ENCODE measurements at regions not wholly inside any gene's neighbourhood (a gene's known extent, or its start where the extent isn't known, plus 50 kb on each side); places are given as distances from the start of the nearest gene placed in this dataset.
"Not testable (repeated sequence)": the region's sequence is repeated elsewhere in the genome, so short reads cannot be mapped to it uniquely, and the experiment has no call there.

DNA sequence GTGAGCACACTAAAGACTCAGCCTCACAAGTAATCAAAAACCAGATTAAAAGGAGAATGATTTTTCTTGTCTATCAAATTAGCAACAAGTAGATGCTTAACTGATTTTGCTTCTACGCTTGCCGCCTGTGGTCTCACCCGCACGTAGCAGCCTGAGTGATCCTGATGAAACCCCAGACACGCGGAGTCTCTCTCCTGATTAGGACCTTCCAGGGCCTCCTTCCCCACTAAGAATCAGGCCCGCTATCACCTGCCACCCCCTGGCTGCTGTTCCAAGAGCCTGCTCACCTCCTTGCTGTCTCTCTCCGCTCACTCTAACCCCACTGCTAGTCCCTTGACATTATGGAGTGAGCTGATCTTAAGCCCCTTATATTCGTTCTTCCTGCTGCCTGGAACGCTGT, 325.9 kb upstream of the NRP1 start:
- no peak for DNase-seq (ENCODE audit: low read depth, low spot score)

DNA sequence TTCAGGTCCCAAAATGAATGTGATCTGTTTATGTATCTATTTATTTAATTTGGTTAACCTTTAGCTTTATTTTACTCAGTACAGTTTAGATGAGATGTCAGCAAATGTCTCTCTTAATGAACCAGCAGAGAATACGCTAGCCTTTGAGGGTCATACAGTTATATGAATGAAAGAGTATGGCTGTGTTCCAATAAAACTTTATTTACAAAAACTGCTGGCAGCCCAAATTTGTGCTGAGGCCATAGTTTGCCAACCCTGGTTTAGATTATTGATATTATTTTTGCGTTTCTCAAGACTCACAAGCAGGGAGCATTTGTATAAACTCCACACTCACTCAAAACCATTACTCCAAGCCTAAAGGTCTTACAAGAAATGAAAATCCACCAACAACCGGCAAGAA, 323.4 kb upstream of the NRP1 start:
- DNase-seq (ENCODE audit: low read depth, low spot score): no peak

DNA sequence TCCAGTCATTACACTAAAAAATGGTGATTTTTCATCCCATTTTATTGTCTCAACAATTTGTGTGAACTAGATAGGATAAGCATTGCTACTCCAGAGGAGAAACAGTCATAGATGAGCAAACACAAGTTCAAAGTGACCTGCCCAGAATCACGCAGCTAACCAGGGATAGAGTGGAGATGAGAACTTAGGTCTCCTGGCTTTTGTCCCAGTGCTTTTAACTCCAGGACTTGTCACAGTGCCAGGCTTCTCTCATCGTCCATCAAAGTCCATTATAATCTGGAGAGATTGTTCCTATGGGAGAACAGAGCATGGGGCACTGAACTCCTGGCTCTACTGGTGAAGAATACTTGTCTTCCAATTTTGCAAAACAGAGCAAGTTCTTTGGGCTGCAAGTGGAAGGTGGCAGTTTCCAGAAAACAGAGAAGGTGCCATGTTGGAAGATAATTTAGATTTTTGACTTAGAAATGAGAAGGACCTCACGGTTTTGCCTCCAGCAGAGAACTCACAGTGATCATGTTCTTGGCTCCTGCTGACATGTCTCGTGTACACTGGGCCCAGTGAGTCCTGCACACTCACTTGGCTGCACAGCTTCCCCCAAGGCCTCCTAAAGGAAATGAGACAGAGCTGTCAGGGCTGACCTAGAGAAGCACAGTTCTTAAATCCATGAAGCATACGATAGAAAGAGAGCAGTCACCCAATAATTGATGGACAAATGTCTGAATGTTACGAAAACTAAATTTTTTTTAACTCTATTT, 322.9 kb upstream of the NRP1 start:
- DNase-seq (ENCODE audit: low read depth, low spot score): peak; percentile 26

DNA sequence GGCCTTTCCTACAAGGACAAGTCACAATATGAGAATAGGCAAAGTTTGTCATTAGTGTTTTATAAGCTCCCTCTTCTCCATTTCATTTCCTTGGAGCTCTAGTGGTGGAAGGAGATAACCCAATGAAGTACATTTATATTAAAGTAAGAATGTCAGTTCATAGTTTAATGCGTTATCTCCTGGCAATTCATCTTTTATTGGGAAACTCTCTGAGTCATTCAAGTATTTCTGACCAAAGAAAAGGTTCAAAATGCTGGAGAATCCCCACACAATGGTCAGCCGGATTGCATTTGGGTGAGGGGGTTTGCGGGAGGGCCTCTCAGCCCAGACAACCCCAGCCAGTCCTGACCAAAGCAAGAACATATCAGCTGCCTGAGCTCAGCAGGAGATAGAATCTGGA, 321.5 kb upstream of the NRP1 start:
- DNase-seq (ENCODE audit: low read depth, low spot score): no peak

DNA sequence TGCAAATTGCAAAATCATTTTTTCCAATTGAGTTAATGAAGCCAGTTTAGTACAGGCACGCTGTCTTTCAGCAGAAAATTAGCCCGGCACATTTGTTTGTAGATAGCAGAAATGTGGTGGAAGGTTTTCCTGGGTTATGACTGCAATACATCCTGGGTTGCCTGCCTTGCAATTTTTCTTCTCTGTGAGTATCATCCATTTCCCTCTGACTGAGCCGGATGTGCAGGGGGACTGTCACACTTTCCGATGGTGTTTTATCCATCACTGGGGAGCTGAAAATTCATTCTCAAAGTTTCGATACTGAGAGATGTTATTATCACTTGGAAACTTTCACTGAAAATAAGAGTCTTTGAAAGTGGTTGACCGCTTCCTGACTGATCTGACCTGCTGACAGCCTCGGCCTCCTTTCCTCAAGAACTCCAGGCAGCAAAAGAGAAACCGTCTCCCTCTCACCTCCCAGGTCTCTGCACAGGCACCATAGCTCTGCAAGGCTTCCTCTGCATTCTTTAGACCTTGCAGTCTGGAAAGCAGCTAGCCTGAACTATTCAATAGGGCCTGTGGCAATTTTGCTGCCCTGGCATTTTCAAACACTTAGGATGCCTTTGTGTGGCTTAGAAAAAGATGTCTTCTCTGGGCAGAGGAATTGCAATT, 320.8 kb upstream of the NRP1 start:
- no peak for DNase-seq (ENCODE audit: low read depth, low spot score)

DNA sequence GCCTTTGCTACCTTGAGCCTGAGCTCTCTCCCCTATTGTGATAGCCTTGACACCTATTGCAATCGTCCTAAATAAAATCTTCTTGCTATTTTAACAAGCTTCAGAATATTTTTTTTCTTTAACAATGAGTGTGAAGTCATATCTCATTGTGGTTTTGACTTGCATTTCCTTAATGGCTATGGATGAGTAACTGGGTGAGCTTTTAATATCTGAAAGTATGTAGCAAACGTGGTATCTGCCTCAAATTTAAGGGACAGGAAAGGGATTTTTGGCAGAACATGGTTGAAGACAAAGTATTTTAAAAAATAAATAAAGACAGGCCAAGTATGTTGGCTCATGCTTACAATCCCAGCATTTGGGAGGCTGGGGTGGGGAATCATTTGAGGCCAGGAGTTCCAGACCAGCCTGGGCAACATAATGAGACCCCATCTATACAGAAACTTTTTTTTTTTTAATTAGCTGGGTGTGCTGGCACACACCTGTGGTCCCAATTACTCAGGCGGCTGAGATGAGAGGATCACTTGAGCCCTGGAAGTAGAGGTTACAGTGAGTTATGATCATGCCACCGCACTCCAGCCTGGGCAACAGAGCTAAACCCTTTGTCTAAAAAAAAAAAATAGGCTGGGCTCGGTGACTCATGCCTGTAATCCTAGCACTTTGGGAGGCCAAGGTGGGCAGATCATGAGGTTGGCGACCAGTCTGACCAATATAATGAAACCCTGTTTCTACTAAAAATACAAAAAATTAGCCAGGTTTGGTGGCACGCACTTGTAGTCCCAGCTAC, 319.3 kb upstream of the NRP1 start:
- no peak for DNase-seq (ENCODE audit: low read depth, low spot score)

DNA sequence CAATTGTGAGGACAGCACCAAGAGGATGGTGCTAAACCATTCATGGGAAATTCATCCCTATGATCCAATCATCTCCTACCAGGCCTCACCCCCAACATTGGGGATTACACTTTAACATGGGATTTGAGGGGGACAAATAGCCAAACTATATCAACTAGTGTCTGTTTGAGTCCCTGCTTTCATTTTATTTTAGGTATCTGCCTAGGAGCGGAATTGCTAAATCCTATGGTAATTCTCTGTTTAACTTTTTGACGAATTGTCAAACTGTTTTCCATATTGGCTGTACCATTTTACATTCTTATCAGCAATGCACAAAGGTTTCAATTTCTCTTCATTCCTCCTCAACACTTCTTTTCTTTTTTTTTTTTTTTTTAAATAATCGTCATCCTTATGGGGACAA, 318.4 kb upstream of the NRP1 start:
- no peak for DNase-seq (ENCODE audit: low read depth, low spot score)

DNA sequence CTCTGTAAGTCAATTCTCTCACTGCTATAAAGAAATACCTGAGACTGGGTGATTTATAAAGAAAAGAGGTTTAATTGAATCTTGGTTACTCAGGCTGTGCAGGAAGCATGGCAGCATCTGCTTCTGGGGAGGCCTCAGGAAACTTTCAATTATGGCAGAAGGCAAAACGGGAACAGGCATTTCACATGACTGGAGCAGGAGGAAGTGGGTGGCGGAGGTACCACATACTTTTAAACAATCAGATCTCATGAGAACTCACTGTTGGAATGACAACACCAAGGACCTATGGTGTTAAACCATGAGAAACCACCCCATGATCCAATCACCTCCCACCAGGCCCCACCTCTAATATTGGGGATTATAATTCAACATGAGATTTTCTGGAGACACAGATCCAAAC, 315.7 kb upstream of the NRP1 start:
- DNase-seq (ENCODE audit: low read depth, low spot score): not testable (repeated sequence)

DNA sequence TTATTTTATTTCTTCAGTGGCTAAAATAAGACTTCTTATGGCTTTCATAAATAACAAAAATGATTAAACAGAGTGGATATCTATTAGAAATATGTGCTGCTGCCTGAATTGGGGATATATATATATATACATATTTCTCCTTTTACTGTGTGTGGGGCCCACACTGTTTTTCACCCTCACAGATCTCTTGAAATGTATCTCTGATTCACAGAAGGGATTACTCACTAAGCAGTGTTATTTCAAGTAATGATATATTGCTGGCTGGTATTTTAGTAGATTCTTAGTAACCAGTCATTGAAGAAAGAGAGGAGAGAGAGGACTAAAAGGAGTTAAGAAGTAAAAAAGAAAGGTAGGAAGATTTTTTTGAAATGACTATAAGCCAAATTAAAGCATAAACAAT, 308.6 kb upstream of the NRP1 start:
- no peak for DNase-seq (ENCODE audit: low read depth, low spot score)

DNA sequence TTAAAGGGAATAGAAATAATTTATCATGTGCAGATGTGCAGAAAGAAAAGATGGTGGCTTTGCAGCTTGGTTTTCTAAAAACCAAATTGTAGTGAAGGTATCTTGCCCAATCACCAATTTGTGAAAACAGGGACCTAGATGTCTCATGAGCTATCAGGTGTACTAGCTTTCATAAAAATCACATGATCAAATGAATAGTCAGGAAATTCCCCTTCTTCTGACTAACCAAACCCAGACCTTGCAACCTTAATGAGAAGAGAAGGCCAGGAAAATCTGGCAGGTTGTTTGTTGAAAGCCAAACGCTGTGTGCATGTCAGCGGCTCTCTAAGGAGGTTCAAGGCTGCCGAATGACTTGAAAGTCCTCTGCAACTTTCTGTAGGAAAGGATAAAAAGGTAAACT, 304.4 kb upstream of the NRP1 start:
- no peak for DNase-seq (ENCODE audit: low read depth, low spot score)

DNA sequence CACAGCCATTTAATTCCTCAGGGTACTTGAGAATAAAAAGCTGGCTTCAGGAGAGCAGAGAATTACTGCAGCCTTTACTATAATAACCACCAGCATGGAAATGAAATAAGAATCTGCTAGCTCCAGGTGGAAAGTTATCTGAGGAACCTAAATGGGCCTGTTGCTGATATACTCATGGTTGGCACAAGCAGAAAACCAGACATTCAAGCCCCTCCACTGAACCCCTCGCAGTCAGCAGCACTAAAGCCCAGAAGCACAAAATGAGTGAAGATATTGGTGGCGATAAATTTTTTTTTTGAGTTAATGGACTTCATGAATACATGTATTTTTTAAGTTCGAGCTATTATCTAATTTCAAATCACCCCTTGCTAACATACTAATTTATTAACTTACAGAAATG, 303.9 kb upstream of the NRP1 start:
- DNase-seq (ENCODE audit: low read depth, low spot score): no peak

DNA sequence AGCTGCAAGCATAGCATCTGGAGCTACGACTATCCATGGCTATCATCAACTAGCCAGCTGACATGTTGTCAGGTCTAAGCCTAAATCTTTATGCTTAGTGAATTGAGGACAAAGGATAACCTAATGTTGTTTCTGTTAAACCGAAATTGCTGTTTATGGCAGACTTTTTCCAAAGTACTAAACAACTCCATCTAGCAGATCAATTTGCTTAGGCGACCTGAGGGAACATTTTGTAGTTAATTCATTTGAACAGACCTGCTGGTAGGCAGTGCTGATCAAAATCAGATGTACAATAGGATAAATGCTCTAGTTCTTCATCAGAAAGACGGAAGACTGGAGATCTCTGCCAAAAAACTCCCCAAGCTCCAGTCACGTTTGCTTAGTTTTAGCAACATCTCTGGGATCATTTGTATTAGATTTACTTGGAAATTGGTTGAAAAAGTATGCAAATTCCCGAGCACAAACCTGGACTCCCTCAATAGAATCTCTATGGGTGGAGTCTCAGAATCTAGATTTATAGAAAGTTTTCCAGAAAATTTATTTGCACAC, 301.6 kb upstream of the NRP1 start:
- DNase-seq (ENCODE audit: low read depth, low spot score): no peak

DNA sequence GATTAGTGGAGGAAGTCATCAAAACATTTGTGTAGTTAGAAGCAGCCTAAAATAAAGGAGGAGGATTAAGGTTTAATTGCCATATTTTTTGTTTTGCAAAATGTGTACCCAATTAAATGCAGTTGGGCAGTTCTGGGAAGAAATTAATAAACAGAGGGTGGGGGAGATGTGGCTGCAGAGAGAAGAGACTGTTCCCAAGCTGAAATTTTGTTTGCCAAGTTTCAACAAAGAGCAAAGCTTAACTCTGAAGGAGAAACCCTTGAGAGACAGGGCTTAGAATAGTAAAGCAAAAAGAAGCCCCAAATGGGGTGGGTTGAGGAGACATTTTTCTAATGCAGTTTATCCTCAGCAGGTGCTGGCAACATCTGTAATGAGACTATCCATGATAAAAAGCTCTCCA, 298.0 kb upstream of the NRP1 start:
- no peak for DNase-seq (ENCODE audit: low read depth, low spot score)

DNA sequence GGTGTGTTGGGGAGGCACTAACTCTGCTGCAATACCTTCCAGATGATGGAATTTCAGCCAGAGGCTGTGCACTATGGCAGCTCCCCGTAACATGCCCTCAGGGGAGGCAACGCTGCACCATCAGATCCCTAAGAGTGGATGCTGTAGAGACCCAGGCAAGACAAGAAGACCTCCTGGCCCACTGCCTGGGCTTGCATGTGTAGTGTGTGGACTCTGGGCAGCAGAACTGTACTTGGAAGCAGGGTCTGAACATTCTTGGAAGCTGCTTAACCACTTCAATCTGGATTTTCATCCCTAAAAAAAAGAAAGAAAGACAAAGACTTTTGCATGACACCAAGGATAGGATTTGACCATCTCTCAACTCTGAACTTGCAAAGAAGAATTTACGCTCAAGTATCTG, 297.5 kb upstream of the NRP1 start:
- no peak for DNase-seq (ENCODE audit: low read depth, low spot score)

DNA sequence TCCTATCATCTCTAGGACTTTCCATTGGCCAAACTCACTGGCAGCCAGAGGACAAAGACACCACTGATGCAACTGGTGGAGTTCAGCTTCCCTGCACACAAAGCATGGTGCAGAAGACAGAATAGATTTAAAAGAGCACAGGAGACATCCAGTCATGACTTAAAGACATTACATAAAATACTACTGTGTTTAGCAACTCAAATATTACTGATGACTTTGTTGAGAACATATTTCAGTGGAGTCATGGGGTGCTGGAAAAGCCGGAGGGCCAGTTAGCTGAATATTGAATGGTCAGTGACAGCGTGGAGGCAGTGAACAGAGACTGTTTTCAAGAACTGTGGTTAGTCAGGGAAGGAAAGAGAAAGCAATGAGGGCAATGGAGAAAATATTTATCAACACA, 296.3 kb upstream of the NRP1 start:
- no peak for DNase-seq (ENCODE audit: low read depth, low spot score)

DNA sequence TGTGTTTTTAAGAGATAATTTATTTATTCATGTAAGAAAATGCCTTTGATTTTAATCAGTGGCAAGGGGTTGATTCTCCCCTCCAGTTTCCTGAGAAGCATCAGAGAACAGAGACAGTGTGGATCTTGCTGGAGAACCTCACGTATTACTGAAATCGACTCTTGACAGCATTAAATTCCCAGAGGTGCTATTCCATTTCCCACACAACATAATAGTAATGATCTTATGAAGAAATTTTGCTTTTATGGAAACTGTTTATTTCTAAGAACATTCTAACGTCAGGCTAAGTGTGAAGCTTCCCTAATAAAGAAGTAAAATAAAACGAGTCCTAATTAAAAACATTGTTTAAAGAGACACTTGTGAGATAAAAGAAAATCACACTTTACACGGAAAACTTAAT, 293.1 kb upstream of the NRP1 start:
- DNase-seq (ENCODE audit: low read depth, low spot score): no peak

DNA sequence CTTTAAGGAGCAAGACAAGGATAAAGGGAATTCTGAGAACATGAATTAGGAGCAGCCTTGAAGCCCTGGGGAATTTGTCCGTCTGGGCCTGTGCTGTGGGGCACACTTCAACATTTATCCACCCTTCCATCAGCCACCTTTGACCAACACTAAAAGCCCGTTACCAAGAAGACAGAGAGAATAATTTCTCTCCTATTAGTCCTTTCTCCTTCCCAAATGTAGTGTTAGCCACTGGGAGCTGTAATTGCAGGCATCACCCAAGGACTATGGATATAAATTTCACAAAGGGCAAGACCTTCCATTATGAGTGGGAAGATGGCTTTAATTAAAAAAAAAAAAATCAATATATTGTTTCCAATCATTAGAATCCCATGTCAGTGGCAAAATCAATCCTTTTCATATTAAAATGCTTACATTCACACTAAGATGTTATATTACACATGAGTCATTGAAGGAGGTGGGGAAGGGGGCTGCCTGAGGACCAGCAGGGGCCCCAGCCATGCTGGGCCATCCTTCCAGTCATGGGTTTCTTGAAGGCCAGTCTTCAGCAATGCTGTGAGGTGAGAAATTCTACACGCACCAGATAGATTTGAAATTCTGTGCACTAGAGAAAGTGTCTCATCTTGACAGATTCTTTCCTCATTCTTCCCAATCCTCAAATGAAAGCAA, 292.5 kb upstream of the NRP1 start:
- DNase-seq (ENCODE audit: low read depth, low spot score): no peak

DNA sequence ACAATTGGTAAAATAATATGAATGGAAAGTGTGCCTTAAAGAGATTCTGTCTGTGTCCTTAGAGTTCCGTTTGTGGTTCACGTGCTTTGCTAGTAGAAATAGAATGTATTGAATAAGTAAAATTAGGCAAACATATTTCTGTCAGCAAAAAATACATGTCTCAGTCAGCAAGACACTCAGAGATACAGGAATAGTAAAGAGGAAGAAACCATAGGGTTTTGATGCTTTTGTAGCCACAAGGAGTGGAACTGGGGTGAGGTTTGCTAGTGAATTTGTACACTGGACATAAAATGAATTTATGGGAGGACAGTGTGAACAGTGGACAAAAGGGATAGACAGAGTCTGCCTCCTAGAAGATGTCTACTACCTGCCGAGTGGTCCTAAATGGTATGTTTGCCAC, 289.2 kb upstream of the NRP1 start:
- DNase-seq (ENCODE audit: low read depth, low spot score): no peak

DNA sequence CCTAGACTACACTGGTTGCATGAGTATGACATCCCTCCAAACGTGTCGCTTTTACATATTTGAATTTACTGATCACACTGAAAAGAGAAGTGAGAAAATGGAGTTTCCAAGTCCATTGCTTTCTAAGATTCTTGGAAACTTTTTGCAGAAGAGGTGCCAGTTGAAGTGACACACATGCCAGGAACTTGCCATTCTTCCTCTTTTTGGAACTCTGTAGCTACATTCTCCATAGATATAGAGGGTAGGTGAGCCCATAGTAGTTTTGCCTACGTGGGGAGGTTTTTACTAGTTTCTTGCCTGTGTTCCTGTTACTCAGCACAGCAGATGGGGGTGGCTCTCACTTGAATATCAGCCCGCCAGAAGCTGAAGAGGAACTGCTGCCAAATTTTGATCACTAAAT, 286.6 kb upstream of the NRP1 start:
- no peak for DNase-seq (ENCODE audit: low read depth, low spot score)

DNA sequence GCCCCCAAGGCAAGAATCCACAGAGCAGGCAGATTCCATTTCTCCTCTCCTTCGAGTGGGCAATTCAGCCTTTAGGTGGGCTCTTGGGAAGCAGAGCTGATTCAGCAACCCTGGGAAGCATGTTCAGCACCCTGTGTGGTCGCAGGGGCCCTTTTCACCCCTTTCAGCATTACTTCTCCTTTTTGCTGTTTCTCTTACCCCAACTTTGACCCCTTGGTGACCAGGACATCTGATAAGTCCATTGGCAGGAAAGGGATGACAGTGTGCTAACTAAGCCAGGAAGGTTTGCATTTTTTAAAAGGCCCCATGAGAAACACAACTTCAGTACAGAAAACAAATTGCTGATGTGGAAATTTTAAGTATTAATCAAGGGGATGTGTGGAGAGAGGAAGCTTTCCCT, 283.7 kb upstream of the NRP1 start:
- no peak for DNase-seq (ENCODE audit: low read depth, low spot score)

DNA sequence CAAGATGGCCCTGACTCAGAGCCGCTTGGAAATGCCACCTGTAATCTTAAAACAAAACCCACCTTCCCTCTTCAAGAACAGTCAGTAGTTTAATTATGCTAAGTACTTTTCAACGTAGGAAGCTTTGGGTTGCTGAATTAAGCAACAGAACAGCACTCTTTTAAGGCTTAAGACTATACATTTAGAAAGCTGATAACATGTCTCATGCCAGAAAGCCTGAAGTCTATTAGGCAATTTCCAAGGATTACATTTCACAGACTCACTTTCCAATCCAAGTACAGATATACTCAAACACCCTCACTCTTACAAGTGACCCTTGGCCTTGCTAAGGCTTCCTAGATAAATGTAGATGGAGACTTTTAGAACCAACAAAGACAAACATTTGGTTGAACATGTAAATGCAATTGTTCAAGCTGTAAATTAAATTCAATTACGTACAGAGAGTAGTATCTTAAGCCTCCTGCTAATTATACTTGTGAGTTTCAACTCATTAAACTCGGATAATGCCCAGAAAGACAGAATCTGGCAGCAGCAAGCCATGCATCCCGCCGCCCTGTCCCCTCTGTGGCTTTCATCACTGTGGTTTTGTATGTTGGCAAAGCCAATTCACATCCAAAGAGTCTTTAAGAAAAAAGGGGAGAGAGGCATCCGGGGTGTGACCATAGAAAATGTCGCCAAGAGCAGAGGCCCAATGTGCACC, 283.1 kb upstream of the NRP1 start:
- DNase-seq (ENCODE audit: low read depth, low spot score): no peak
